IMR-90 (cell line): ENCODE measurements at regions not wholly inside any gene's neighbourhood (a gene's known extent, or its start where the extent isn't known, plus 50 kb on each side); places are given as distances from the start of the nearest gene placed in this dataset.

ENCODE experiments used
- ATAC-seq: fragments of 200-7000 bp; cut with Tn5 transposase; 2 replicates; pipeline ENCODE4 v1.9.1; 2020; ENCODE audit warnings: low read depth, mild to moderate bottlenecking, moderate library complexity
- BruUV-seq: library from RNA; stranded (reverse); fragments of 400-500 nt; replicated peaks from 2 replicates; lab custom pipeline; 2021; lab: Mats Ljungman, UMichigan
- CTCF ChIA-PET: fragments of 300-600 bp; formaldehyde crosslinking; extraction: SDS; loops from one replicate; lab custom pipeline; 2021; ENCODE audit warnings: antibody characterized with exemption; lab: Yijun Ruan, JAX
- POLR2A ChIA-PET: fragments of 300-600 bp; sonication (Branson Sonifier 250); formaldehyde crosslinking; loops from one replicate; lab custom pipeline; 2022; ENCODE audit warnings: antibody characterized with exemption; ENCODE audit not compliant: unreplicated experiment; lab: Charles Lee
- DNase-seq: peaks from one replicate; pipeline ENCODE4 v3.0.0; 2013
- H2AFZ ChIP-seq: replicated peaks from 2 replicates; pipeline ENCODE3; 2013; ENCODE audit warnings: low read length, mild to moderate bottlenecking; ENCODE audit not compliant: poor library complexity
- H2AK5ac ChIP-seq: 2 replicates; pipeline ENCODE4 v1.6.1; 2013; ENCODE audit warnings: low read depth, low read length, inconsistent platforms
- H2AK9ac ChIP-seq: replicated peaks from 2 replicates; pipeline ENCODE3; 2013; ENCODE audit warnings: mild to moderate bottlenecking, low read depth, low read length, moderate library complexity; ENCODE audit not compliant: poor library complexity
- H2BK120ac ChIP-seq: 2 replicates; pipeline ENCODE4 v1.6.1; 2013; ENCODE audit warnings: low read depth, low read length, inconsistent platforms
- H2BK15ac ChIP-seq: 3 replicates; pipeline ENCODE4 v1.6.1; 2013; ENCODE audit warnings: low read depth, low read length, inconsistent platforms
- H2BK20ac ChIP-seq: 2 replicates; pipeline ENCODE4 v1.6.1; 2013; ENCODE audit warnings: low read depth, mild to moderate bottlenecking, inconsistent platforms, low read length, moderate library complexity
- H2BK5ac ChIP-seq: 2 replicates; pipeline ENCODE4 v1.6.1; 2013; ENCODE audit warnings: mild to moderate bottlenecking, low read depth, low read length, inconsistent platforms; ENCODE audit not compliant: poor library complexity, severe bottlenecking
- H3K14ac ChIP-seq: replicated peaks from 2 replicates; pipeline ENCODE4 v1.6.1; 2013; ENCODE audit warnings: low read depth, low read length, inconsistent platforms
- H3K18ac ChIP-seq: 2 replicates; pipeline ENCODE4 v1.6.1; 2013; ENCODE audit warnings: low read depth, low read length, control low read depth
- H3K23ac ChIP-seq: 2 replicates; pipeline ENCODE4 v1.6.1; 2013; ENCODE audit warnings: low read depth, low read length, inconsistent platforms
- H3K27ac ChIP-seq: 2 replicates; pipeline ENCODE4 v1.5.1; 2013; ENCODE audit warnings: mild to moderate bottlenecking, control low read depth, low read length; ENCODE audit not compliant: insufficient read depth
- H3K27me3 ChIP-seq: 2 replicates; pipeline ENCODE4 v1.6.1; 2013; ENCODE audit warnings: low read length; ENCODE audit not compliant: control insufficient read depth, insufficient read depth
- H3K36me3 ChIP-seq: 2 replicates; pipeline ENCODE4 v1.6.1; 2013; ENCODE audit warnings: low read length, mixed read lengths; ENCODE audit not compliant: control insufficient read depth, insufficient read depth
- H3K4ac ChIP-seq: 2 replicates; pipeline ENCODE4 v1.6.1; 2013; ENCODE audit warnings: low read depth, low read length, inconsistent platforms
- H3K4me1 ChIP-seq: 2 replicates; pipeline ENCODE4 v1.6.1; 2013; ENCODE audit warnings: low read length, mixed read lengths; ENCODE audit not compliant: control insufficient read depth, insufficient read depth
- H3K4me2 ChIP-seq: 2 replicates; pipeline ENCODE4 v1.6.1; 2013; ENCODE audit warnings: low read depth, mild to moderate bottlenecking, control low read depth, low read length, moderate library complexity
- H3K4me3 ChIP-seq: 2 replicates; pipeline ENCODE4 v1.5.1; 2013; ENCODE audit warnings: low read depth, mild to moderate bottlenecking, control low read depth, low read length, moderate library complexity; ENCODE audit not compliant: insufficient read depth
- H3K56ac ChIP-seq: 2 replicates; pipeline ENCODE4 v1.6.1; 2013; ENCODE audit warnings: low read length, inconsistent platforms; ENCODE audit not compliant: insufficient read depth; ENCODE audit errors: extremely low read depth
- H3K79me1 ChIP-seq, 2 experiments: 2 replicates each; pipeline ENCODE4 v1.6.1; 2013; ENCODE audit warnings: low read length in 2 of 2, inconsistent platforms in 1 of 2, low read depth in 1 of 2
- H3K9ac ChIP-seq: 2 replicates; pipeline ENCODE4 v1.6.1; 2013; ENCODE audit warnings: low read depth, low read length, control low read depth
- H3K9me1 ChIP-seq: 2 replicates; pipeline ENCODE4 v1.6.1; 2013; ENCODE audit warnings: low read length, inconsistent platforms; ENCODE audit not compliant: insufficient read depth
- H3K9me3 ChIP-seq: 2 replicates; pipeline ENCODE4 v1.6.1; 2013; ENCODE audit warnings: low read length; ENCODE audit not compliant: control insufficient read depth, insufficient read depth
- H4K20me1 ChIP-seq: 2 replicates; pipeline ENCODE4 v1.6.1; 2013; ENCODE audit warnings: low read length, inconsistent platforms; ENCODE audit not compliant: insufficient read depth
- H4K5ac ChIP-seq: 2 replicates; pipeline ENCODE4 v1.6.1; 2013; ENCODE audit warnings: mild to moderate bottlenecking, low read depth, low read length, control low read depth
- H4K8ac ChIP-seq, 2 experiments: 2 replicates each; pipeline ENCODE4 v1.6.1; 2013; ENCODE audit warnings: low read depth in 2 of 2, low read length in 2 of 2, control low read depth in 1 of 2, inconsistent platforms in 1 of 2
- H4K91ac ChIP-seq: 2 replicates; pipeline ENCODE4 v1.6.1; 2013; ENCODE audit warnings: low read depth, low read length, inconsistent platforms; ENCODE audit not compliant: insufficient read depth
- BHLHE40 ChIP-seq: fragments of 150-350 bp; IDR thresholded peaks from 2 replicates; pipeline ENCODE4 v1.6.1; 2016; ENCODE audit warnings: mild to moderate bottlenecking, low read depth, low read length
- CEBPB ChIP-seq: IDR thresholded peaks from 2 replicates; pipeline ENCODE4 v1.6.1; 2012; ENCODE audit warnings: low read depth, low read length, improper control_type of control experiment
- CHD1 ChIP-seq: IDR thresholded peaks from 2 replicates; pipeline ENCODE4 v1.6.1; 2012; ENCODE audit warnings: low read depth, low read length, improper control_type of control experiment
- CTCF ChIP-seq: conservative IDR thresholded peaks from 2 replicates; pipeline ENCODE4 v1.5.1; 2012; ENCODE audit warnings: mild to moderate bottlenecking, low read depth, low read length, improper control_type of control experiment
- ELK1 ChIP-seq: fragments of 150-350 bp; IDR thresholded peaks from 2 replicates; pipeline ENCODE4 v1.6.1; 2016; ENCODE audit warnings: low read depth, mild to moderate bottlenecking, low read length, moderate library complexity, borderline replicate concordance
- FOS ChIP-seq: fragments of 150-350 bp; IDR thresholded peaks from 2 replicates; pipeline ENCODE4 v1.6.1; 2016; ENCODE audit warnings: low read depth, low read length
- MAFK ChIP-seq: IDR thresholded peaks from 2 replicates; pipeline ENCODE4 v1.6.1; 2012; ENCODE audit warnings: low read depth, low read length, improper control_type of control experiment
- MAZ ChIP-seq: IDR thresholded peaks from 2 replicates; pipeline ENCODE4 v1.6.1; 2012; ENCODE audit warnings: low read depth, mild to moderate bottlenecking, low read length, improper control_type of control experiment, moderate library complexity, borderline replicate concordance
- MXI1 ChIP-seq: IDR thresholded peaks from 2 replicates; pipeline ENCODE4 v1.6.1; 2012; ENCODE audit warnings: low read depth, mild to moderate bottlenecking, low read length, moderate library complexity, borderline replicate concordance
- NFE2L2 ChIP-seq: fragments of 150-350 bp; IDR thresholded peaks from 2 replicates; pipeline ENCODE4 v1.6.1; 2016; ENCODE audit warnings: low read depth, mild to moderate bottlenecking, low read length
- POLR2A ChIP-seq: IDR thresholded peaks from 2 replicates; pipeline ENCODE4 v1.6.1; 2012; ENCODE audit warnings: mild to moderate bottlenecking, low read depth, low read length
- RAD21 ChIP-seq: IDR thresholded peaks from 2 replicates; pipeline ENCODE4 v1.6.1; 2012; ENCODE audit warnings: low read length, improper control_type of control experiment
- RCOR1 ChIP-seq: IDR thresholded peaks from 2 replicates; pipeline ENCODE4 v1.6.1; 2012; ENCODE audit warnings: mild to moderate bottlenecking, low read length, improper control_type of control experiment; ENCODE audit not compliant: insufficient replicate concordance
- RFX5 ChIP-seq: IDR thresholded peaks from 2 replicates; pipeline ENCODE4 v1.8.0; 2012; ENCODE audit warnings: low read depth, mild to moderate bottlenecking, low read length, moderate library complexity
- SMC3 ChIP-seq: fragments of 150-350 bp; IDR thresholded peaks from 2 replicates; pipeline ENCODE4 v1.6.1; 2016; ENCODE audit warnings: low read depth, mild to moderate bottlenecking, antibody characterized with exemption, low read length, moderate library complexity
- USF2 ChIP-seq: fragments of 150-350 bp; IDR thresholded peaks from 2 replicates; pipeline ENCODE4 v1.6.1; 2017; ENCODE audit warnings: mild to moderate bottlenecking, antibody characterized with exemption, low read length, low read depth
- WGBS, 2 experiments: methylation state at CpG; one replicate each; pipeline versions ENCODE4 v1.1.5 to v1.1.7; 2013; ENCODE audit warnings: missing lambda C conversion rate in 2 of 2; ENCODE audit not compliant: insufficient read length in 1 of 2; ENCODE audit errors: extremely low coverage in 2 of 2; 5-methylcytosine and 5-hydroxymethylcytosine counted together
- dilution Hi-C: fragments of 300-500 bp; cut with HindIII; formaldehyde crosslinking; loops from one replicate; pipeline ENCODE4 v1.14.3; 2018; ENCODE audit warnings: low sequenced_read_pairs; ENCODE audit not compliant: unreplicated experiment
- in situ Hi-C: fragments of 300-500 bp; cut with MboI; formaldehyde crosslinking; loops from 3 replicates; pipeline ENCODE4 v1.14.3; 2019; ENCODE audit warnings: low sequenced_read_pairs, inconsistent platforms, mixed read lengths
- intact Hi-C: fragments of 100-400 bp; cut with micrococcal nuclease; formaldehyde crosslinking; loops from 2 replicates; pipeline ENCODE4 v1.10.0; 2022

GRCh38 chr21:16186742-16187141, 457.0 kb downstream of the USP25 start:
- Histone ChIP-seq H4K8ac (no peak overlapping the region), H3K27me3 (no peaks in the 10 kb centered on the region; the same call in 1 of the 2 replicates), H2BK15ac (no peak overlapping the region), H2AK9ac (no peak overlapping the region), H3K79me1 (no peaks in the 10 kb centered on the region), H3K18ac (no peak overlapping the region), H2BK5ac (no peak overlapping the region), H4K5ac (no peak overlapping the region), H2AFZ (no peak overlapping the region), H3K4me2 (no peak overlapping the region), H3K56ac (no peak overlapping the region), H4K20me1 (no peaks in the 10 kb centered on the region), H3K36me3 (no peaks in the 10 kb centered on the region), H3K27ac (no peak overlapping the region), H2BK120ac (no peak overlapping the region), H4K91ac (no peak overlapping the region), H3K4ac (no peak overlapping the region), H2BK20ac (no peak overlapping the region), H3K4me3 (no peak overlapping the region), H3K14ac (no peak overlapping the region), H3K23ac (no peak overlapping the region), H3K9me3 (no peaks in the 10 kb centered on the region), H2AK5ac (no peak overlapping the region), H3K9ac (no peak overlapping the region), H3K9me1 (no peaks in the 10 kb centered on the region), H3K4me1 (no peaks in the 10 kb centered on the region)
- ATAC-seq: peak; percentile 69
- TF ChIP-seq BHLHE40 (no peak), SMC3 (no peak), RFX5 (no peak), CTCF (no peak), RAD21 (no peak), RCOR1 (no peak), FOS (no peak), MXI1 (no peak), CHD1 (no peak), ELK1 (no peak), MAZ (no peak), POLR2A (no peak), NFE2L2 (no peak), MAFK (no peak), CEBPB (no peak), USF2 (no peak)
- CTCF ChIA-PET: no interaction called here
- peak; percentile 37 for DNase-seq
- POLR2A ChIA-PET: no interaction called here
- dilution Hi-C loops: no loop called here
- BruUV-seq: no TSS peak
- intact Hi-C loops: no loop called here
- in situ Hi-C loops: no loop called here
- no CpG with 5 or more reads among the region's 1 CpG for WGBS, 2 experiments
